Heart right ventricle (tissue), 16 donors: ENCODE measurements at regions not wholly inside any gene's neighbourhood (a gene's known extent, or its start where the extent isn't known, plus 50 kb on each side); places are given as distances from the start of the nearest gene placed in this dataset.

Experiments used
- ATAC-seq, 8 donors: fragments of 200-7000 bp; cut with Tn5 transposase; one replicate each; pipeline ENCODE4 v1.9.1; 2020; ENCODE audit warnings: mild to moderate bottlenecking in 8 of 8, moderate library complexity in 8 of 8, moderate number of reproducible peaks in 1 of 8
- DNase-seq, 2 donors: peaks; one replicate each; pipeline ENCODE4 v3.0.0-alpha.2; 2020
- H3K27ac ChIP-seq, 10 donors: fragments of 200-600 bp; sonication (generic) in 2 of 10; one replicate each; pipeline versions ENCODE4 v1.5.0 to v1.8.0; 2020 to 2022; ENCODE audit warnings: mild to moderate bottlenecking in 3 of 10
- H3K27me3 ChIP-seq, 7 donors: fragments of 200-600 bp; one replicate each; pipeline ENCODE4 v1.8.0; 2021 to 2022; ENCODE audit warnings: mild to moderate bottlenecking in 2 of 7
- H3K36me3 ChIP-seq, 9 donors: fragments of 200-600 bp; sonication (generic) in 1 of 9; one replicate each; pipeline versions ENCODE4 v1.5.0 to v1.8.0; 2020 to 2022; ENCODE audit warnings: mild to moderate bottlenecking in 2 of 9
- H3K4me1 ChIP-seq, 9 donors: fragments of 200-600 bp; sonication (generic) in 1 of 9; one replicate each; pipeline versions ENCODE4 v1.5.0 to v1.8.0; 2020 to 2022; ENCODE audit warnings: mild to moderate bottlenecking in 4 of 9
- H3K4me3 ChIP-seq, 10 donors: fragments of 200-600 bp; sonication (generic) in 2 of 10; one replicate each; pipeline versions ENCODE4 v1.5.0 to v1.8.0; 2020 to 2022; ENCODE audit warnings: mild to moderate bottlenecking in 7 of 10, moderate library complexity in 2 of 10
- H3K9me3 ChIP-seq, 11 donors: fragments of 200-600 bp in 10 of 11; sonication (generic) in 2 of 11; one replicate each; pipeline versions ENCODE4 v1.5.0 to v1.8.0; 2013 to 2022; ENCODE audit warnings: mild to moderate bottlenecking in 2 of 11, control low read depth in 1 of 11, moderate library complexity in 1 of 11
- WGBS, 2 donors: extraction: QIAGEN DNeasy Blood & Tissue Kit; methylation state at CpG; one replicate each; pipeline ENCODE4 v1.1.7; 2013; ENCODE audit warnings: inconsistent platforms in 1 of 2; 5-methylcytosine and 5-hydroxymethylcytosine counted together
- intact Hi-C, 10 donors: fragments of 100-400 bp; cut with DNase I; formaldehyde crosslinking; loops; one replicate each; pipeline versions ENCODE4 v1.11.1 to v1.14.2; 2022
- TF ChIP-seq, protein P1 (sequence below), 9 donors: fragments of 200-600 bp; sonication (generic) in 2 of 9; IDR thresholded peaks; one replicate each; pipeline versions ENCODE4 v1.5.0 to v1.8.0; 2021 to 2022; ENCODE audit warnings: antibody characterized with exemption in 9 of 9, mild to moderate bottlenecking in 5 of 9, moderate library complexity in 1 of 9
- donor health status: Arrhythmogenic right ventricular cardiomyopathy.
- donor health status: ischemic (EF 13 %, LVEDD 7.1; RV severe dilation, severe dysfunction).
- donor health status: healthy with polysubstance abuse.
- donor health status: DM: no; HTN: yes; CAD: no.
- donor health status: DM: no; HTN: no; CAD: no.
- donor health status: ischemic (EF 25% LVEDD 6.9; RV normal size, moderate dysfunction).
- donor health status: ischemic (EF 25% LVEDD 5.7; RV mildly dilated, moderate dysfunction).
- donor health status: healthy.
- donor health status: DM: yes; HTN: yes; CAD: no.
- donor health status: Ischemic cardiomyopathy.
- donor health status: ischemic (EF 35%, LVEDD 5.7; RV mildly dilated, moderate dysfunction).
- donor health status: nonischemic (EF 11% LVEDD 7.7; RV severe dilation, severe dysfunction).
- donor health status: DM: yes; HTN: yes; CAD: no.
- donor health status: PGD.
- donor health status: ischemic (EF 29% LVEDD 5.4; RV normal size, mild dysfunction).
- donor health status: nonischemic (EF 23%, LVEDD 6.1; RV moderate dilation, normal function).

GRCh38 chr7:41045556-41046123 is 657.2 kb downstream of the INHBA start:
- Histone ChIP-seq H3K9me3 (peaks cover 0 to 17% (median 7%) of the 10 kb centered on the region in 11 donors), H3K4me1 (peaks cover 0 to 33% (median 23%) of the 10 kb centered on the region in 9 donors), H3K27ac (peak overlapping the region in 7 of 10 donors; percentile 18 to 78 (median 62)), H3K27me3 (no peaks in the 10 kb centered on the region), H3K4me3 (no peak overlapping the region), H3K36me3 (no peaks in the 10 kb centered on the region)
- no peak for DNase-seq
- TF ChIP-seq, protein P1, sequence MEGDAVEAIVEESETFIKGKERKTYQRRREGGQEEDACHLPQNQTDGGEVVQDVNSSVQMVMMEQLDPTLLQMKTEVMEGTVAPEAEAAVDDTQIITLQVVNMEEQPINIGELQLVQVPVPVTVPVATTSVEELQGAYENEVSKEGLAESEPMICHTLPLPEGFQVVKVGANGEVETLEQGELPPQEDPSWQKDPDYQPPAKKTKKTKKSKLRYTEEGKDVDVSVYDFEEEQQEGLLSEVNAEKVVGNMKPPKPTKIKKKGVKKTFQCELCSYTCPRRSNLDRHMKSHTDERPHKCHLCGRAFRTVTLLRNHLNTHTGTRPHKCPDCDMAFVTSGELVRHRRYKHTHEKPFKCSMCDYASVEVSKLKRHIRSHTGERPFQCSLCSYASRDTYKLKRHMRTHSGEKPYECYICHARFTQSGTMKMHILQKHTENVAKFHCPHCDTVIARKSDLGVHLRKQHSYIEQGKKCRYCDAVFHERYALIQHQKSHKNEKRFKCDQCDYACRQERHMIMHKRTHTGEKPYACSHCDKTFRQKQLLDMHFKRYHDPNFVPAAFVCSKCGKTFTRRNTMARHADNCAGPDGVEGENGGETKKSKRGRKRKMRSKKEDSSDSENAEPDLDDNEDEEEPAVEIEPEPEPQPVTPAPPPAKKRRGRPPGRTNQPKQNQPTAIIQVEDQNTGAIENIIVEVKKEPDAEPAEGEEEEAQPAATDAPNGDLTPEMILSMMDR (IDR thresholded peaks at IDR 0.05), result peak in 3 of 9 donors; percentile 22 to 23 (median 23)
- 91 to 97% methylated on average over 3 of the region's 3 CpGs for WGBS, 2 donors
- ATAC-seq, result no peak
- intact Hi-C loops, result loop anchor here in 2 of 10 donors (5.0 to 10.0 kb wide), 2 partner anchors 649 to 652 kb away; no protein-coding TSS in a partner anchor

DNA sequence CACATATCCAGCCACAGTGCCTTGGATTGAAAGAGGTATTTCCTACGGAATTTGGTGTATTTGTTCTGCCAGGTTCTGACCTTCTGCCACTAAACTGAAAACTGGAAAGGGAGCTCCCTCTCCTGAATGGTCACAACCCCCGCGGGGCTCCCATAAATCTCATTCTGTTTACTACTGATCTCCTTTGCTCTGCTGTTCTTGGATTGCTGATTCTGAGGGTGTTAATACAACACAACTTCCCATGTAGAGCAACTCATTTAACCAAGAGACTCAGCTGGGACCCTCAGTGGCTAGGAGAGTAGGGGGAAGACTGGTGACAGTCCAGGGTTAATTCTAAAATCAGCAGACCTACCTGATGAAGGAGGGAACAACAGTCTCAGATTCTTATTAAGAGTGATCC is 662.9 kb downstream of the INHBA start:
- H3K4me1 ChIP-seq, result no peaks in the 10 kb centered on the region
- peaks cover 0 to 17% (median 7%) of the 10 kb centered on the region in 11 donors for H3K9me3 ChIP-seq
- DNase-seq (no peak), ATAC-seq (no peak)
- H3K27me3 ChIP-seq, result no peaks in the 10 kb centered on the region
- intact Hi-C loops, result loop anchor here in 1 of 10 donors (10.0 kb wide), 1 partner anchor 655 kb away; no protein-coding TSS in a partner anchor
- H3K27ac ChIP-seq, result no peak overlapping the region
- TF ChIP-seq, protein P1 (IDR thresholded peaks at IDR 0.05), result no peak
- H3K4me3 ChIP-seq, result no peak overlapping the region
- WGBS, 2 donors, result 86 to 89% methylated on average over 3 of the region's 3 CpGs
- H3K36me3 ChIP-seq, result no peaks in the 10 kb centered on the region

- DNase-seq (no peak), ATAC-seq (no peak)
- Histone ChIP-seq H3K9me3 (peaks cover 0 to 17% (median 7%) of the 10 kb centered on the region in 11 donors), H3K27me3 (no peaks in the 10 kb centered on the region), H3K36me3 (no peaks in the 10 kb centered on the region), H3K27ac (no peak overlapping the region), H3K4me3 (no peak overlapping the region), H3K4me1 (no peaks in the 10 kb centered on the region)
- TF ChIP-seq, protein P1 (IDR thresholded peaks at IDR 0.05), result no peak
- WGBS, 2 donors, result 59 to 70% methylated on average over 4 of the region's 4 CpGs
- intact Hi-C loops, result no loop called here
These were observed 663.4 kb downstream of the INHBA start for GRCh38 chr7:41039386-41039953.

DNA sequence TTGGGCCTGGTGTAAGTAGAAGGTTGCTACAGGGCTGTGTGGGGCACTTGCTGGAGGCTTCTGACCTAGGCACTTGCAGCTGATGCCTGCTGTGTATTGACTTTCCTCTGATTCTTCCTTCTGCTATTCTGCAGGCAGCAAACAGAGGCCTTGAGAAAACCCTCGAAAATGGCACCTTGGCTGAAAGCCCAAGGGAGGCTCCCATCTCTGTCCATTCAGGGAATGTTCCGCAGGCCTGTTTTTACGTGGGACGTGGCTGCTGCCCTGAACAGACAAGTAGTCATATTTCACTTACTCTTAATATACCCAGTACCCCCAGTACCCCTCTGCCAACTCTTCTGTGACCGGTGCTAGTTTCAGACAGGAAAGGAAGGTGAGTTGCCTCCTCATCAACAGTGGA is 664.7 kb downstream of the INHBA start:
- intact Hi-C loops, result no loop called here

More for the DNA sequence above, 664.7 kb downstream of the INHBA start:
- Histone ChIP-seq H3K27ac (no peak overlapping the region), H3K4me3 (no peak overlapping the region), H3K36me3 (no peaks in the 10 kb centered on the region), H3K27me3 (no peaks in the 10 kb centered on the region), H3K9me3 (peaks cover 0 to 8% (median 3%) of the 10 kb centered on the region in 11 donors), H3K4me1 (no peaks in the 10 kb centered on the region)
- DNase-seq (no peak), ATAC-seq (no peak)
- WGBS, 2 donors, result 82 to 86% methylated on average over 5 of the region's 5 CpGs
- TF ChIP-seq, protein P1 (IDR thresholded peaks at IDR 0.05), result no peak
